Uterus (tissue), 3 donors: ENCODE measurements at regions not wholly inside any gene's neighbourhood (a gene's known extent, or its start where the extent isn't known, plus 50 kb on each side); places are given as distances from the start of the nearest gene placed in this dataset.

Experiments used
- DNase-seq, 2 donors: peaks; one replicate each; pipeline ENCODE4 v3.0.0-alpha.2; 2019 to 2020
- H3K27ac ChIP-seq, 2 donors: fragments of 200-600 bp; sonication (generic); 1 replicate in 1 of 2; 2 replicates in 1 of 2; pipeline ENCODE4 v1.5.1; 2016 to 2018
- H3K27me3 ChIP-seq, 2 donors: fragments of 200-600 bp; sonication (generic); one replicate each; pipeline ENCODE4 v1.5.1; 2018 to 2019; ENCODE audit warnings: control low read depth in 1 of 2
- H3K36me3 ChIP-seq, 2 donors: fragments of 200-600 bp; sonication (generic); one replicate each; pipeline ENCODE4 v1.5.1; 2019; ENCODE audit warnings: control low read depth in 1 of 2
- H3K4me1 ChIP-seq, 2 donors: fragments of 200-600 bp; sonication (generic); one replicate each; pipeline ENCODE4 v1.5.1; 2018 to 2019; ENCODE audit warnings: control low read depth in 1 of 2
- H3K4me3 ChIP-seq, 2 donors: fragments of 200-600 bp; sonication (generic); 1 replicate in 1 of 2; 2 replicates in 1 of 2; pipeline ENCODE4 v1.5.1; 2018 to 2019; ENCODE audit warnings: mild to moderate bottlenecking in 1 of 2
- H3K9me3 ChIP-seq, 2 donors: fragments of 200-600 bp; sonication (generic); one replicate each; pipeline ENCODE4 v1.5.1; 2019; ENCODE audit warnings: control low read depth in 1 of 2
- CTCF ChIP-seq, 4 experiments: fragments of 200-600 bp in 2 of 4; fragments of 450-650 bp in 2 of 4; sonication (generic) in 2 of 4; IDR thresholded peaks; one replicate each; pipeline ENCODE4 v1.5.1; 2016 to 2019; ENCODE audit warnings: antibody characterized with exemption in 4 of 4, mild to moderate bottlenecking in 2 of 4, moderate library complexity in 1 of 4
- POLR2A ChIP-seq, 2 donors: fragments of 450-650 bp; IDR thresholded peaks; one replicate each; pipeline ENCODE4 v1.6.1; 2016; ENCODE audit warnings: antibody characterized with exemption in 2 of 2, mild to moderate bottlenecking in 1 of 2, moderate library complexity in 1 of 2
- intact Hi-C: fragments of 100-400 bp; cut with DNase I; formaldehyde crosslinking; loops from one replicate; pipeline ENCODE4 v1.15.1; 2023; ENCODE audit warnings: low total_unique reads
- donor health status: DM: yes; HTN: yes; CAD: no.

GRCh38 chr7:36781011-36781738 is 56.9 kb upstream of the AOAH start:
- Histone ChIP-seq H3K9me3 (no peaks in the 10 kb centered on the region), H3K27ac (no peak overlapping the region), H3K27me3 (no peaks in the 10 kb centered on the region), H3K36me3 (no peaks in the 10 kb centered on the region), H3K4me1 (no peaks in the 10 kb centered on the region), H3K4me3 (no peak overlapping the region)
- intact Hi-C loops: no loop called here
- DNase-seq: no peak
- no peak for TF ChIP-seq CTCF (IDR thresholded peaks at IDR 0.05)
- TF ChIP-seq POLR2A (IDR thresholded peaks at IDR 0.05): no peak

- H3K9me3 ChIP-seq: no peaks in the 10 kb centered on the region
- no peaks in the 10 kb centered on the region for H3K36me3 ChIP-seq
- H3K27me3 ChIP-seq: no peaks in the 10 kb centered on the region
- H3K27ac ChIP-seq: no peak overlapping the region
- H3K4me3 ChIP-seq: no peak overlapping the region
- H3K4me1 ChIP-seq: no peaks in the 10 kb centered on the region
- intact Hi-C loops: no loop called here
- DNase-seq: no peak
- TF ChIP-seq CTCF (IDR thresholded peaks at IDR 0.05) (no peak), POLR2A (IDR thresholded peaks at IDR 0.05) (no peak)
Measured at GRCh38 chr7:36777855-36778254, 53.6 kb upstream of the AOAH start.

GRCh38 chr7:36777062-36777461 is 52.8 kb upstream of the AOAH start:
- Histone ChIP-seq H3K27ac (no peak overlapping the region), H3K36me3 (no peaks in the 10 kb centered on the region), H3K4me1 (no peaks in the 10 kb centered on the region), H3K4me3 (no peak overlapping the region), H3K9me3 (no peaks in the 10 kb centered on the region), H3K27me3 (no peaks in the 10 kb centered on the region)
- intact Hi-C loops: no loop called here
- DNase-seq: no peak
- TF ChIP-seq CTCF (IDR thresholded peaks at IDR 0.05) (no peak), POLR2A (IDR thresholded peaks at IDR 0.05) (no peak)

GRCh38 chr7:36775676-36776075 is 51.4 kb upstream of the AOAH start:
- no peaks in the 10 kb centered on the region for H3K9me3 ChIP-seq
- no peaks in the 10 kb centered on the region for H3K36me3 ChIP-seq
- no peak overlapping the region for H3K4me3 ChIP-seq
- no peaks in the 10 kb centered on the region for H3K4me1 ChIP-seq
- no peak overlapping the region for H3K27ac ChIP-seq
- DNase-seq: no peak
- TF ChIP-seq POLR2A (IDR thresholded peaks at IDR 0.05) (no peak), CTCF (IDR thresholded peaks at IDR 0.05) (no peak)
- intact Hi-C loops: no loop called here
- H3K27me3 ChIP-seq: no peaks in the 10 kb centered on the region

- intact Hi-C loops: no loop called here
- no peaks in the 10 kb centered on the region for H3K27me3 ChIP-seq
- H3K36me3 ChIP-seq: no peaks in the 10 kb centered on the region
- no peaks in the 10 kb centered on the region for H3K4me1 ChIP-seq
- H3K27ac ChIP-seq: no peak overlapping the region
- no peaks in the 10 kb centered on the region for H3K9me3 ChIP-seq
- TF ChIP-seq CTCF (IDR thresholded peaks at IDR 0.05): no peak
- no peak for DNase-seq
- H3K4me3 ChIP-seq: no peak overlapping the region
Measured at GRCh38 chr7:36775061-36775620, 50.8 kb upstream of the AOAH start.
